ENCODE measurements at regions not wholly inside any gene's neighbourhood (a gene's known extent, or its start where the extent isn't known, plus 50 kb on each side); places are given as distances from the start of the nearest gene placed in this dataset.

GRCh38 chr15:47405365-47406162, 311.7 kb upstream of the SEMA6D start:
- no peak for DNase-seq (ENCODE audit: low read depth)

- DNase-seq (ENCODE audit: low read depth): no peak
Measured at GRCh38 chr15:47407692-47408091, 309.6 kb upstream of the SEMA6D start.

- no peak for DNase-seq (ENCODE audit: low read depth)
Measured at GRCh38 chr15:47409038-47409437, 308.3 kb upstream of the SEMA6D start.

- DNase-seq (ENCODE audit: low read depth): no peak
Measured at GRCh38 chr15:47409600-47409999, 307.7 kb upstream of the SEMA6D start.

GRCh38 chr15:47410247-47410646, 307.1 kb upstream of the SEMA6D start:
- DNase-seq (ENCODE audit: low read depth): no peak

- no peak for DNase-seq (ENCODE audit: low read depth)
Measured at GRCh38 chr15:47411733-47412132, 305.6 kb upstream of the SEMA6D start.

- no peak for DNase-seq (ENCODE audit: low read depth)
Measured at GRCh38 chr15:47412136-47412535, 305.2 kb upstream of the SEMA6D start.

GRCh38 chr15:47412802-47413201, 304.5 kb upstream of the SEMA6D start:
- no peak for DNase-seq (ENCODE audit: low read depth)

GRCh38 chr15:47414207-47414606, 303.1 kb upstream of the SEMA6D start:
- no peak for DNase-seq (ENCODE audit: low read depth)

GRCh38 chr15:47415539-47415971, 301.8 kb upstream of the SEMA6D start:
- DNase-seq (ENCODE audit: low read depth): no peak

- peak; percentile 72 for DNase-seq (ENCODE audit: low read depth)
Measured at GRCh38 chr15:47422881-47423665, 294.2 kb upstream of the SEMA6D start.

GRCh38 chr15:47427463-47427862, 289.8 kb upstream of the SEMA6D start:
- DNase-seq (ENCODE audit: low read depth): no peak

GRCh38 chr15:47429376-47429775, 287.9 kb upstream of the SEMA6D start:
- DNase-seq (ENCODE audit: low read depth): no peak

GRCh38 chr15:47431501-47431900, 285.8 kb upstream of the SEMA6D start:
- peak; percentile 5 for DNase-seq (ENCODE audit: low read depth)

GRCh38 chr15:47432826-47433225, 284.5 kb upstream of the SEMA6D start:
- DNase-seq (ENCODE audit: low read depth): no peak

- DNase-seq (ENCODE audit: low read depth): no peak
Measured at GRCh38 chr15:47434596-47434995, 282.7 kb upstream of the SEMA6D start.

- peak; percentile 21 for DNase-seq (ENCODE audit: low read depth)
Measured at GRCh38 chr15:47437491-47437890, 279.8 kb upstream of the SEMA6D start.

- DNase-seq (ENCODE audit: low read depth): no peak
Measured at GRCh38 chr15:47439146-47440111, 277.9 kb upstream of the SEMA6D start.

- DNase-seq (ENCODE audit: low read depth): no peak
Measured at GRCh38 chr15:47442371-47442770, 274.9 kb upstream of the SEMA6D start.

GRCh38 chr15:47443839-47444238, 273.5 kb upstream of the SEMA6D start:
- DNase-seq (ENCODE audit: low read depth): no peak

- DNase-seq (ENCODE audit: low read depth): no peak
Measured at GRCh38 chr15:47445723-47446392, 271.4 kb upstream of the SEMA6D start.

Measured in renal cortical epithelial cell (primary cell).